ENCODE measurements at regions not wholly inside any gene's neighbourhood (a gene's known extent, or its start where the extent isn't known, plus 50 kb on each side); places are given as distances from the start of the nearest gene placed in this dataset.
"Not testable (repeated sequence)": the region's sequence is repeated elsewhere in the genome, so short reads cannot be mapped to it uniquely, and the experiment has no call there.

GRCh38 chr5:167296066-167296465 lies 995.4 kb upstream of the WWC1 start:
- Histone ChIP-seq H3K4me3 (ENCODE audit: low read depth, low read length) (no peak overlapping the region), H3K27me3 (no peaks in the 10 kb centered on the region), H3K36me3 (no peaks in the 10 kb centered on the region), H3K9me3 (no peaks in the 10 kb centered on the region), H3K4me1 (peaks cover 16% of the 10 kb centered on the region)
- TF ChIP-seq CTCF (IDR thresholded peaks at IDR 0.05; ENCODE audit: low read depth, low read length), result no peak
- DNase-seq, result no peak

- Histone ChIP-seq H3K4me3 (ENCODE audit: low read depth, low read length) (no peak overlapping the region), H3K36me3 (no peaks in the 10 kb centered on the region), H3K9me3 (no peaks in the 10 kb centered on the region), H3K4me1 (peaks cover 16% of the 10 kb centered on the region), H3K27me3 (no peaks in the 10 kb centered on the region)
- no peak for DNase-seq
- no peak for TF ChIP-seq CTCF (IDR thresholded peaks at IDR 0.05; ENCODE audit: low read depth, low read length)
These were observed 994.8 kb upstream of the WWC1 start for GRCh38 chr5:167296661-167297060.

GRCh38 chr5:167299861-167300260 lies 991.6 kb upstream of the WWC1 start:
- H3K4me1 ChIP-seq, result peaks cover 13% of the 10 kb centered on the region
- not testable (repeated sequence) for DNase-seq; H3K36me3 ChIP-seq; H3K9me3 ChIP-seq; H3K4me3 ChIP-seq (ENCODE audit: low read depth, low read length); H3K27me3 ChIP-seq

GRCh38 chr5:167303582-167303981 lies 987.9 kb upstream of the WWC1 start:
- no peak for TF ChIP-seq CTCF (IDR thresholded peaks at IDR 0.05; ENCODE audit: low read depth, low read length)
- no peaks in the 10 kb centered on the region for H3K9me3 ChIP-seq
- DNase-seq, result no peak
- no peaks in the 10 kb centered on the region for H3K27me3 ChIP-seq
- no peak overlapping the region for H3K4me3 ChIP-seq (ENCODE audit: low read depth, low read length)
- H3K4me1 ChIP-seq, result peaks cover 9% of the 10 kb centered on the region
- H3K36me3 ChIP-seq, result no peaks in the 10 kb centered on the region

- no peak for DNase-seq
- TF ChIP-seq CTCF (IDR thresholded peaks at IDR 0.05; ENCODE audit: low read depth, low read length), result no peak
- Histone ChIP-seq H3K36me3 (no peaks in the 10 kb centered on the region), H3K4me3 (ENCODE audit: low read depth, low read length) (no peak overlapping the region), H3K9me3 (no peaks in the 10 kb centered on the region), H3K27me3 (no peaks in the 10 kb centered on the region), H3K4me1 (peaks cover 9% of the 10 kb centered on the region)
These were observed 986.5 kb upstream of the WWC1 start for GRCh38 chr5:167304834-167305469.

- Histone ChIP-seq H3K27me3 (no peaks in the 10 kb centered on the region), H3K4me1 (peaks cover 9% of the 10 kb centered on the region), H3K9me3 (no peaks in the 10 kb centered on the region), H3K36me3 (no peaks in the 10 kb centered on the region), H3K4me3 (ENCODE audit: low read depth, low read length) (no peak overlapping the region)
- DNase-seq, result no peak
- no peak for TF ChIP-seq CTCF (IDR thresholded peaks at IDR 0.05; ENCODE audit: low read depth, low read length)
These were observed 985.7 kb upstream of the WWC1 start for GRCh38 chr5:167305591-167306213.

Data from BE2C (cell line).